ENCODE measurements at regions not wholly inside any gene's neighbourhood (a gene's known extent, or its start where the extent isn't known, plus 50 kb on each side); places are given as distances from the start of the nearest gene placed in this dataset.

- H3K27me3 ChIP-seq = no peaks in the 10 kb centered on the region
- H3K4me1 ChIP-seq (replicated peaks in 1 of 2) = no peaks in the 10 kb centered on the region
- no peaks in the 10 kb centered on the region for H3K9me3 ChIP-seq (replicated peaks in 1 of 3)
- no peak overlapping the region for H3K4me3 ChIP-seq
- no peaks in the 10 kb centered on the region for H3K36me3 ChIP-seq (replicated peaks in 1 of 2)
- TF ChIP-seq CTCF (IDR thresholded peaks at IDR 0.05) (no peak), POLR2A (IDR thresholded peaks at IDR 0.05) (no peak)
- no peak for DNase-seq
- no peak overlapping the region for H3K27ac ChIP-seq
- 67 to 77% (median 68%) methylated on average over 1 of the region's 1 CpG for WGBS, 4 donors
- intact Hi-C loops (cut with DNase I) = no loop called here
These were observed 77.0 kb upstream of the SEMA3A start for GRCh38 chr7:84271543-84271942.

- intact Hi-C loops (cut with DNase I) = no loop called here
- H3K27me3 ChIP-seq = no peaks in the 10 kb centered on the region
- no peak overlapping the region for H3K4me3 ChIP-seq
- H3K27ac ChIP-seq = no peak overlapping the region
- H3K36me3 ChIP-seq (replicated peaks in 1 of 2) = no peaks in the 10 kb centered on the region
- H3K4me1 ChIP-seq (replicated peaks in 1 of 2) = no peaks in the 10 kb centered on the region
- no peaks in the 10 kb centered on the region for H3K9me3 ChIP-seq (replicated peaks in 1 of 3)
- 52 to 73% (median 61%) methylated on average over 2 of the region's 2 CpGs for WGBS, 4 donors
- no peak for DNase-seq
- TF ChIP-seq POLR2A (IDR thresholded peaks at IDR 0.05) = no peak
- TF ChIP-seq CTCF (IDR thresholded peaks at IDR 0.05) = no peak
These were observed 69.8 kb upstream of the SEMA3A start for GRCh38 chr7:84264396-84264795.

GRCh38 chr7:84263106-84263505, 68.5 kb upstream of the SEMA3A start:
- intact Hi-C loops (cut with DNase I) = no loop called here
- 93 to 100% (median 97%) methylated on average over 2 of the region's 2 CpGs for WGBS, 4 donors
- TF ChIP-seq POLR2A (IDR thresholded peaks at IDR 0.05) (no peak), CTCF (IDR thresholded peaks at IDR 0.05) (no peak)
- no peaks in the 10 kb centered on the region for H3K4me1 ChIP-seq (replicated peaks in 1 of 2)
- no peak overlapping the region for H3K27ac ChIP-seq
- DNase-seq = no peak
- no peaks in the 10 kb centered on the region for H3K36me3 ChIP-seq (replicated peaks in 1 of 2)
- no peaks in the 10 kb centered on the region for H3K27me3 ChIP-seq
- H3K4me3 ChIP-seq = no peak overlapping the region
- no peaks in the 10 kb centered on the region for H3K9me3 ChIP-seq (replicated peaks in 1 of 3)

- no peaks in the 10 kb centered on the region for H3K36me3 ChIP-seq (replicated peaks in 1 of 2)
- no peaks in the 10 kb centered on the region for H3K4me1 ChIP-seq (replicated peaks in 1 of 2)
- no peaks in the 10 kb centered on the region for H3K9me3 ChIP-seq (replicated peaks in 1 of 3)
- H3K4me3 ChIP-seq = no peak overlapping the region
- H3K27me3 ChIP-seq = no peaks in the 10 kb centered on the region
- TF ChIP-seq CTCF (IDR thresholded peaks at IDR 0.05) (no peak), POLR2A (IDR thresholded peaks at IDR 0.05) (no peak)
- intact Hi-C loops (cut with DNase I) = no loop called here
- H3K27ac ChIP-seq = no peak overlapping the region
- no peak for DNase-seq
- 63 to 86% (median 85%) methylated on average over 1 to 4 of the region's 4 CpGs for WGBS, 4 donors
These were observed 66.9 kb upstream of the SEMA3A start for GRCh38 chr7:84261509-84261908.
